ENCODE measurements at regions not wholly inside any gene's neighbourhood (a gene's known extent, or its start where the extent isn't known, plus 50 kb on each side); places are given as distances from the start of the nearest gene placed in this dataset.
"Not testable (repeated sequence)": the region's sequence is repeated elsewhere in the genome, so short reads cannot be mapped to it uniquely, and the experiment has no call there.

DNA sequence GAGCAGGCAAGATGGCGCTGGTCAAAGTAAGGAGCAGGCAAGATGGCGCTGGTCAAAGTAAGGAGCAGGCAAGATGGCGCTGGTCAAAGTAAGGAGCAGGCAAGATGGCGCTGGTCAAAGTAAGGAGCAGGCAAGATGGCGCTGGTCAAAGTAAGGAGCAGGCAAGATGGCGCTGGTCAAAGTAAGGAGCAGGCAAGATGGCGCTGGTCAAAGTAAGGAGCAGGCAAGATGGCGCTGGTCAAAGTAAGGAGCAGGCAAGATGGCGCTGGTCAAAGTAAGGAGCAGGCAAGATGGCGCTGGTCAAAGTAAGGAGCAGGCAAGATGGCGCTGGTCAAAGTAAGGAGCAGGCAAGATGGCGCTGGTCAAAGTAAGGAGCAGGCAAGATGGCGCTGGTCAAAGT is 382.7 kb downstream of the GLRX3 start:
- not testable (repeated sequence) for DNase-seq

DNA sequence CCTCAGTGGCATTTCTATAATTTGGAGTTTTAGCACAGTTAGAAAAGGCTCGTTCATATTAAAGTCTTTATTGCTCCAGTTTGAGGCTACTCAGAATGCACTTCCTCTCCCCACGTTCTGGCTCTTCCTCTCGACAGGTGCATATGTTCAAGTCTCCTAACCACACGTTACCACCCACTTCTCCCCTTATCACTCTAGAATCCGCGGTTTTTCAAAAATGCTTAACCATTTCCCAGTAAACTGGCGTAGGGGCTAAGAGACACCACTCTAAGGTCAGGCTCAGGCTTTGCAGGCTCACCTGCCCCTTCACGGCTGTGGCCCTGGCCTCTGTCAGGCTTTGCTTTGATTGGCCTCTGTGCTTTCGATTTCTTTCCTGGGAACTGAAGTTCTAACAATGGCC is 383.6 kb downstream of the GLRX3 start:
- DNase-seq: no peak

DNA sequence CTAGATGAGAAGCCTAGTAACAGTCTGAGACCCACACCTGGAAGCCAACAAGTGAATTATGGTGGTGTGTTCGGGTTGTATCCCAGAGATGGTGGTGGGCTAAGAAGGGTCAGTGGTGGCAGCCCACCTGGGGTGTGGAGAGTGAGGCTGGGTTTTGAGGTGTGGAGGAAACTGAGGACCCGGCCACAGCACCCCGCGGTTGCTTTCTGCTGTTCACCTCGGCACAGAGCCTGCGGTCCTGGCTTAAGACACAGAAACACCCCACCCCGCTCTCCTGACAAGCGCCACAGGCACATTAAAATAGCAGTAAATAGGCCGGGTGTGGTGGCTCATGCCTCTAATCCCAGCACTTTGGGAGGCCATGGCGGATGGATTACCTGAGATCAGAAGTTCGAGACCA is 395.1 kb downstream of the GLRX3 start:
- DNase-seq: no peak

DNA sequence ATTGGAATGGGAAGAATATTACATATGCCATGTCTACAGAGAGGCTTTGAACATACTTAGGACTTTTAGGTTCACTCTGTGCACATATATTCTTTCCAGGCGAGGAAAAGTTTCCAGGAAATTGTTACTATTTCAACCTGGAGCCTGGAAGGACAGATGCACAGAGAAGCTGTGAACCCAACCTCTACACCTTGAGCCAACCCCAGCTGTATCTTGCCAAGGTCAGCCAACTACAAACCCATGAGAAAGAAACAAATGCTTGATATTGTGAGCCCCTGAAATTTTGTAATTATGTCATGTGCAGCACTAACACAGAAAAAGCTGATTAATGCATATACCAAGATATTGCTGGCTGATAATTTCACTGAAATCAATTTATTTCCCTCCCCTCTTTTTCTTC is 404.9 kb downstream of the GLRX3 start:
- DNase-seq: no peak

DNA sequence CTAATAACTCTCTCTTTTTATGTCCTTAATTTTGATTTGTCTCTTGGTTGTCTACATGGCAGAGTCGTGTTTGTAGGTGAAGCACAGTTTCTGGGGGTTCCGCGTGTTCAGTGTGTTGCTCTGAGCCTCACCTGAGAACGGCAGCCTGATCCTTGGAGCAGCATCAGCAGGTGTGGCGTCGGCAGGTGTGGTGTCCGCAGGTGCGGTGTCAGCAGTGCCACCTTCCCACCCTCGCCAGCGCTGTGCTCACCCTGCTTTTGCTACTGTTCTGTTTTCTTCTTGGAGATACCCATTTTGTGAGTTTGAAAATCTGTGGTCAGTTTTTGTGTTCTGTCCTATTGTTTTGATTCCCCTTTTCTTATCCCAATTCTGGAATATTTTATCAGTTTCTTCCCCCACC is 406.6 kb downstream of the GLRX3 start:
- DNase-seq: no peak

DNA sequence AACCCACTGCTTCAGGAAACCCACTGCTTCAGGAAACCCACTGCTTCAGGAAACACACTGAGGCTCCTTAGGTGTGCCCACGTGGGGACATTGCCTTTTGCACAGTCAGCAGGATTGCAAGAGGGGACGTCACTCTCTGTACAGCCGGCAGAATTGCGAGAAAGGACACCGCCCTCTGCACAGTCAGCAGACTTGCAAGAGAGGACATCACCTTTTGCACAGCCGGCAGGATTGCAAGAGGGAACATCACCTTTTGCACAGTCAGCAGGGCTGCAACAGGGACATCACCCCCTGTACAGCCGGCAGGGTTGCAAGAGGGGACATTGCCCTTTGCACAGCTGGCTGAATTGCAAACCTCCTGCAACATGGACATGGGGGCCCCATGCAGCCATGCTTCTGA is 407.6 kb downstream of the GLRX3 start:
- DNase-seq: no peak

DNA sequence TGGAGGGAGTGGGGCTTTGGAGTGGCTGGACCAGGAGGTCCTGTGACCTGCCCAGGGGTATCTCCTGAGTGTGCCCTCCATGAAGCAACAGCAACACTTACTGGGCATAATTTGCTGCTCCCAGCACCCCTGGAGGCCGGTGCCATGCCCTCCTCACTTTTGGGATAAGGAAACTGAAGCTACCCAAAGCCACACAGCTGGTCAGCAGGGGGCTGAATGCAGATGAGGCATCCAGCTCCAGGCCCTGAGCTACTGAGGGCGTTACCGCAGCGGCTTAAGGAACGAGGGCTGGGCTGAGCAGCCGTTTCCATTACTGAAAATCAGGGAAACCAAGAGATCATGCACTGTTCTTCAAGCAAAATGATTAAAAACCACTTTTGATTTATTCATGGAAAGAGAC is 408.9 kb downstream of the GLRX3 start:
- DNase-seq: no peak

DNA sequence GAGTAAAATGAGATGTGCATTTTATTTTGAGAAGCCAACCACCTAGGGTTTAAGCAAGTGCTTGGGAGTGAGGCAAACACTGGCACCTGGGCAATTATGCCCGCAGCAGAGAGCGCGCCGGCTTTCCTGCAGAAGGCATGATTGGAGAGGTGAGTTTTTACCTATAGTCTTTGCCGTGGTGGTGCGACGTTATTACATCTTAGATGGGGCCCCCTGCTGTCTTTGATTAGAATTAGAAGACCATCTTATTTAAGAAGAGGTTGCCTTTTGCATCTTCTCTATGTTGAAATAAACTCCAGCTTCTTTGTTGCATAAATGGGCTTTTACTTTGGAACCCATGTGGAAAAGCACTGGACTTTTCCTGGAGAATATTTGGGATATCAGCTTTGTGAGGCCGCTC is 409.5 kb downstream of the GLRX3 start:
- DNase-seq: no peak

DNA sequence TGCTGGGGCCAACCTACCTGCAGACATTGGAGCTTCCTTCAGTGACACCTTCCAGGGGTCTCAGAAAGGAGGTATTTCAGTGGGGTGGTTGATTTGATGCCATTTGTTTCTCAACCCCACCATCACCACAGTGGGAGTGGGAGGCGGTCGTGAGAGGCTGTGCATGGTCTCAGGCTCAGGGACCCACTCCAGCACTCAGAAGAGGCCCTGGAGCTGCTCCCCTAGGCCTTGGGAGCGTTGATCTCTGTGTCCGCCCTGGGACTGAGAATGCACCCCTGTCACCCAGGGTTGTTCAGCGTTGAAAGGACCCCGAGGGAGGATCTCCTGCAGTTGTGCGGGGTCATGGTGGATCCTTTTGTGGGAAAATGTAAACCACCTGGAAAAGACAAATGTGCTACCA is 410.6 kb downstream of the GLRX3 start:
- DNase-seq: no peak

DNA sequence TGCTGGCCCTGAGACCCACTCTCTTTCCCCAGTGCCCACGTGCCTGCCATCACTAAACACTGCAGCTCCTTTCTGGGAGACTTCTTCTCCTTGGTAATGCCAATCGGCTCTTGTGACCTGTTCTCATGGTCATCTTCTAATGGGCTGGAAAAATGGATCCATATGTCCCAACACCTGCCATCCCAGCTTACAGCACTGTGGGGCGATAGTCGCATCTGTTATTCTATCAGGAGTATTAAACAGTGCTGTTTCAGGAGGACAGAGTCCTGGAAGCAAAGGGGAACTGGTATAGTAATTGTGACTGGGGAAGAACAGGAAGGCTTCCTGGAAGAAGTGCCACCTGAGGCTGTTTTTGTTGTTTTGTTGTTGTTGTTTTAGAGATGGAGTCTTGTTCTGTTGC is 411.2 kb downstream of the GLRX3 start:
- no peak for DNase-seq

DNA sequence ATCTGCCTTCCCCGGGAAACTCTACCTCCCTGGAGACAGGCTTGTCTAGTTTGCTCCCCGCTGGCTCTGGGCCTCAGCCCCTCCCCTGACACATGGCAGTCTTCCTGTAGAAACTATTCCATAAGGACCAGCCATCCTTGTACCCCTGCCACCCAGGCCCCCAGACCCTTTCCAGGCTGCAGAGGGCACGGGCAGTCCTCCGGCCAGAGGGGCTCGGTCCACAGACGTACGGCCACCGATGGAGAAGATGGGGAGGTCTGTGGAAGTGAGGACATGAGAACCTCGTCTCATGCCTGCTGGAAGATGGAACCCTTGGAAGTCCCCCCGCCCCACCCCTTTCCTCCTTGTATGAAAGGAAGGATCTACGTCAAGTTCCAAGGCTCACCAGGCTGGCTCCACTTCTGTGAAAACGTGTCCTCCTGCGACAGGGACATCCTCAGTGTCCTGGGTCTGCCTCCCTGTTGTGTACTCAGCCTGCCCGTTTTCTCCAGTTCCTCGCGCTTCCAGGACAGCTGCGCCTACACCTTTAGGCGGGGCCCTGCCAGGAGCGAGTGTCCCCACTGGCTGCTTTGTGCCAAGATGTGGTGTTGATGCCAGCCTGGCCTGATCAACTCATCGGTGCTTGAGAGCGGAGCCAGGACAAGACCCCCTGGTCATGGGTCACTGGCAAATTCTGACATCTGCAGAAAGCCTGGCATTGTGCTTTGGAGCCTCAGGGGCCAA is 414.9 kb downstream of the GLRX3 start:
- no peak for DNase-seq

DNA sequence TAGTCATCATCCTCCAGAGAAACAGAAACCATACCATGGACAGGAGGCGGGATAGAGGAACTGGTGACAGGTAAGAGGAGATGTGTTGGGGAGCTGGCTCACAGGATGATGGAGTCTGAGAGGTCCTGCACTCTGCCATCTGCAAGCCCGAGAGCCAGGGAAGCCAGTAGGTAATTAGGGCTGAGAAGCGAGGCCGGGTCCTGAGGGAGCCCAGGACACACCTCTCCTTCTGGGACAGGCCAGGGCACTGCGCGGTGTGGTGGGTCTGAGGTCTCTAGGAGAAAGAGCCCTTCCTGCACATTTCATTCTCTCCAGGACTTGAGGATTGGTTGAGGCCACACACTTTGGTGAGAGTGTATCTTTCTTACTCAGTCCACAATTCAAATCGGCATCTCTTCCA is 415.5 kb downstream of the GLRX3 start:
- no peak for DNase-seq

DNA sequence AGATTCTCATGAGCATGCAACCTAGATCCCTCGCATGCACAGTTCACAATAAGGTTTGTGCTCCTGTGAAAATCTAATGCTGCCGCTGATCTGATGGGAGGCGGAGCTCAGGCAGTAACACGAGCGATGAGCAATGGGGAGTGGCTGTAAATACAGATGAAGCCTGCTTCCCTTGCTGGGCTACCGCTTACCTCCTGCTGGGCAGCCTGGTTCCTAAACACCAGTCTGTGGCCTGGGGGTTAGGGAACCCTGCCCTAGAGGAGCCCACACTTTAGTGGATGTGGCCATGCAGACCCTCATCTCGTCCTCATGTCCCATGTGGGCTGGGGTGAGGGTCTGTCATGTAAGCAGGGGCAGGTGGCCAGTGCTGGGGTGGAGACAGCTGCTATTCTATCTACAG is 417.6 kb downstream of the GLRX3 start:
- DNase-seq: no peak

DNA sequence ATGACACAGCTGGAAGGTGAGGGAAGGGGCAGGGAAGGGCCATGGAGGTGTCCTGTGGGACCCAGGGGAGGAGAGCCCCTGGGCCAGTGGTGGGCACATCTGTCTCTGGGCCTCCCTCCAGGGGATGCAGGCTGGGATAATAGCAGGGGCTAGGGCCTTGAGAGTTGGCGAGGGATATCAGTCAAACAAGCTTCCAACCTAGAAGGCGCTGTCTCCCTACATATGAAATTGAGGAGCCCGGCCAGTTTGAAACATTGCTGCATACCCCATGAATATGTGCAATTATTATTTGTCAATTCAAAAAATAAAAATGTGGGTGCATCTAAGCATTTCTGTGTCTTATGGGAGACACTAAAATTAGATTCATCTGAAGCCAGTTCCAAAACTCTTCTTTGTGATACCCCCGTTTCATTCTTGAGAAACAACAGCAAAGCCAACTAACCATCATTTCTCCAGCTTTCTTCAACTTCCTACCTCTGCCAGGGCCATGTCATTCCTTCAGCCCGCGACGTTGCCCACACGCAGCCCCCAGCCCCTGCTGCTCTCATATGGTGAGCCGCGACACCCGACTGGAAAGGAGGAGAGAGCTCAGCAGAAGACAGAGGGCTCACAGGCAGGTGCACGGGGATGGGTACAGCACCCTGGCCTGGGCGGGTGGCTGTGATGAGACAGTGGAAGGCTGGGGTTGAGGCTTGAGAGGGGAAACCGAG is 418.7 kb downstream of the GLRX3 start:
- no peak for DNase-seq

DNA sequence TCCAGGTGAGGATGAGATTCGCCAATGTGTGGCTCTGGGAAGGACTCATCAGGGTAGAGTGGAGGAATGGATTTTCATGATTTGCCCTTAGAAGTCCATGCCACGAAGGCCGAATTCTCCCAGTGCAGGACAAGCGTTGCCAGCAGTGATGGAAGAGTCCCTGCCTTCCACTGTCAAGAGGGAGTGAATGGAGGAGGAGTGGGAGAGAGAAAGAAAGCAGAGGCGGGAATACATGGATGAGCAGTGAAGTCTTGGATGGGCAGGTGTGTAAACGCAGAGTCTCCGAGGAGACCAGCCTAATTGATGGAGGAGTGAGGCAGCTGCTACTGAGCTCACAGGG is 419.2 kb downstream of the GLRX3 start:
- DNase-seq: no peak

DNA sequence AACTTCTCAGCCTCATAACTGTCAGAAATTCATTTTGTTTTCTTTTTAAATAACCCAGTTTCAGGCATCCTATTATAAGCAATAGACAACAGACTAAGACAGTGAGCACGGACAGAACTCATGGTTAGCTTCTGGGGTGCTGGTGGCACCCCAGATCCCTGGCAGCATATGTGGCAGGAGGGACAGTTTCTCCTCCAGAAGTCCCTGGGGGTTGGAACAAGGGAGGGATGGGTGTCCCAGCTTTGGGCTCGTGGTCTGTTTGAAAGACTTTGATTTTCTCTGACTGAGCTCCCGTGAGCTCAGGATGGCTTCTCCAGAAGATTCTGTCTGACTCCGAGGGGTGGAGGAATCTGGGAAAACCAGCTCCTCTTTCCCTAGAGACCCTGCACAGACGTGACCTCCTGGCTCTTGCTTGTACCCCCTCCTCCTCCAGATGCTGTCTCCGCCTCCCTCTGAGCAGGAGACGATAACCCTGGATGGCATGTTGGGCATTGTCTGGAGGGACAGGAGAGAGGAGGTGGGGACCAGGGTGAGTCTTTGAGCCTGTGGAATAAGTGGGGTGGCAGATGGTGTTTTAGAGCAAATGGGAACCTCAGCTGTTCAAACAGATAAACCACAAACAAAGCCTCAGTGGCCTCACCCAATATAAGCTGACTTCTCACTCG is 421.1 kb downstream of the GLRX3 start:
- no peak for DNase-seq

DNA sequence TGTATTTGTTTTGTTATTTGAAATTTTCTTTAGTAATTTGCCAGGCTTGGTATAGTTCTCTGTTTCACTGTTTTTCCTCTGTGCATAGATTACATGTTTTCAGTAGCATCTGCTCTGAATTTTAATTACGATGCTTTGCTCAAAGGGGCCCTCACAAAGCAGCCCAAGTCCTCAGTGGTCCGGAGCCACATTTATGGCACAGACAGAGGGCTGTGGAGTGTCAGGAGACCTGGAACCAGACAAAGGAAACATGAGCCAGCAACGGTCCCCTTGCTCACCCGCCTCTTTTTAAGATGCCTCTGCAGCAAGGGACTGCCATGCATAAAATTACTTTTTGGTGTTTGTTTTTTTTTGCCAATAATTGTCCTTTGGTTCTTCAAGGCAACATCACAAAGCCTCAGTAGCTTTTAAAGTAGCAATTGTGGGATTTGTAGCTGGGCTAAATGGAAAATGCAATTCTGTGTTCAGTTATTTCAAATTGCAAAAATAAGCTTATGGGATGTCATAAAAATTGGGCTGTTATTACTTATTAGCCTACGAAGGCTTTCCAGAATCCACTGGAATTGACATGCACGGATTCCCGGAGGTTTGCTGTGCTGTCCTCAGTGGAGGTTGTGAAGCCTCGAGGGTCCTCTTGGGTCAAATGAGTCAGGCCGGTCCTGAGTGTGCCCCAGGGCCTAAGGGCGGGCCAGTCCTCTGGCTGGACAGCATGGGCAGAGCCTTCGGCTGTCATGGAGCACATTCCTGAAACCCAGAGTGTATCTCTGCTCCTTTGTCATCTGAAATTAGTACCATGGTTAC is 422.8 kb downstream of the GLRX3 start:
- DNase-seq: no peak

DNA sequence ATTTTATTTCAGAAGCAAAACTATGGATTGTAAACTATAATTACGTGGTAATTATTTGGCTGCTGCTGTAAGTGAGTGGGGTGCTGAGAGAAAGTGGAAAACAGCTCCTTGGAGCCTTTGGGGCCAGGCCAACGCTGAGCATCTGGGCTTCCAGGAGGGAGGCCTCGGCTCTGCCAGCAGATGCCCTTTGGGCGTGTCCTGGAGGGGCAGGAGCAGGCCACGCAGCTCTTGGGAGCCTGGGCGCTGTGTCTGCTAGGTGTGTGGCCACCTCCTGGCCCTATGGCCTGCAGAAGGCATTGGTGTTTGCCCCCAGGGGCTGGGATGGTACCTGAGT is 423.3 kb downstream of the GLRX3 start:
- no peak for DNase-seq

DNA sequence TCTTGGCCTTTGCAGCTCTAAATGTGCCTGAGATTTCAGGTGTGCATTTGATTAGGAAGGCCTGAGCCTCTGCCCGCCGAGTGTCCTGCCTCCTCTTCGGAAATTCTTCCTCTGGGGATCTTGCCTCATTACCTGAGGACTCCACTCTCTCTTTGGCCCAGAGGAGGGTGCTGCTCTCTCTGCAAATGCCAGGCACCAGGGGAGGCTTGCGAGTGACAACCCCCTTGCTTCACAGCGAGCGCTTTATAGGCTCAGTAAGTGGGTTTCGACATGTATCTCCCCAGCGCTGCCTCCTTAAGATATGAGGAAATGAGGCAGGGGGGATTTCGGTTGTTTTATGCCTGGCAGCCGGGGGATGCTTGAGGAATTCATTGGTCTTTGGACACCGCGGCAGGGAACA is 423.9 kb downstream of the GLRX3 start:
- DNase-seq: no peak

DNA sequence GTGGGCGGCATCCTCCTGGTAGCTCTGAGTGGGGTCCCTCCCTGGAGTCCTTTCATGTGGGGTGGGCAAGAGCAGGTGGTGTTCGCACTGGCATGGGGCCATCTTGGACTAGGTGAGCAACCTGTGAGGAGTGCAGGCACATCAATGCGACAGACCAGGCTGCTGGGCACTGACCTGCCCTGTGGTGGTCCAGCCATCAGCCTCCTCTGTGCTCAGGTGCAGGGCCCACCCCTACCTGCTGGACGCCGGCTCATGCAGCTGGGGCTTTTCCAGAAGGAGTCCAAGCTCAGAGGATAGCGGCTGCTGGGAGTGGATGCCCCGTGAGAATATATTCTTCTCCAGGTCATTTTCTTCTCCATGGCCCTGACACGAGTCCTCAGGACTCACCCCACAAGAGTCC is 424.4 kb downstream of the GLRX3 start:
- DNase-seq: no peak

DNA sequence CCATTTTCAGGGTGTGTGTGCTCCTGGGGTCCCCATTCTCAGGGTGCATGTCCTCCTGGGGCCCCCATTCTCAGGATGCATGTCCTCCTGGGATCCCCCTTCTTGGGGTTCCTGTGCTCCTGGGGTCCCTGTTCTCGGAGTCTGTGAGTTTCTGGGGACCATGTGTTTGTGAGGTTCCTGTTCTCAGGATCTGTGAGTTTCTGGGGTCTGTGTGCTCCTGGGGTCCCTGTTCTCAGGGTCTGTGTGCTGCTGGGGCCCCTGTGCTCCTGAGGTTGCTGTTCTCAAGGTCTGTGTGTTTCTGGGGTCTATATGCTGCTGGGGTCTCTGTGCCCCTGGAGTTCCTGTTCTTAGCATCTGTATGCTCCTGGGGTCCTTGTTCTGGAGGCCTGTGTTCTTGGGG is 425.5 kb downstream of the GLRX3 start:
- no peak for DNase-seq

DNA sequence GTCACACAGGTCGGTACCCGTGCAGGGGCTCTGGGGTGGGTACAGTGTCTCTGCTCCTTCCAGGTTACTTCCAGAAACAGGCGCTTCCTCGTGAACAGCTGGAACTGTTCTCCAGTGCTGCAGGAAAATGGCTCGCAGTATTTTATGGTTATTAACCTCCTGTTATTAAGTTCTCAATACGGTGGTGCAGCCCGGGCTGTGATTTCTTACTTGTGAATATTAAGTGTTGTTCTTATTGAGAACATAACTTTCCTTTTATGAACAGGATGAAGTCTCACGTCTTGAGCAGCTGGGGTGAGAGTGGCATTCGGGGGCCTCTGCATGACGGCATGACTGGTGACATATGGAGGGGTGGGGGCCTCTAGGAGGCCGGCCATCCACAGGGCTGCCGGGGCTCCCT is 430.8 kb downstream of the GLRX3 start:
- no peak for DNase-seq

DNA sequence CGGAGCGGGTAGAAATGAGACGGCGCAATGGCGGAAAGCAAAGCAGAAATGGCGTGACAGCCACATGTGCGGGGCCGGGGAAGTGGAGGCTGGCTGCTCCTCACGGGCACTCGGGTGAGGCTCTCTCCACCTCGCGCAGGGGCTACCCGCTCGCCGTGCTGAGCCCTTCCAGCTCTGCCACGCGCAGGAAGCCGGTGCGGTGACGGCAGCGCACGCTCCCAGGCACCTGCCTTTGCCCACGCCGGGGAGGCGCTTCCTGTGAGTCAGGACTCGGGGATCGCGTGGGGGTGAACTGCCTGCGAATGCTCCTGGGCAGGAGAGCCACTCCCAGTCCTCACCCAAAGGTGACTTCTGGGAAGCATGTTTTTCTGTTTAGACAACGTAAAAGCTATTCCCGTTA is 431.2 kb downstream of the GLRX3 start:
- no peak for DNase-seq

DNA sequence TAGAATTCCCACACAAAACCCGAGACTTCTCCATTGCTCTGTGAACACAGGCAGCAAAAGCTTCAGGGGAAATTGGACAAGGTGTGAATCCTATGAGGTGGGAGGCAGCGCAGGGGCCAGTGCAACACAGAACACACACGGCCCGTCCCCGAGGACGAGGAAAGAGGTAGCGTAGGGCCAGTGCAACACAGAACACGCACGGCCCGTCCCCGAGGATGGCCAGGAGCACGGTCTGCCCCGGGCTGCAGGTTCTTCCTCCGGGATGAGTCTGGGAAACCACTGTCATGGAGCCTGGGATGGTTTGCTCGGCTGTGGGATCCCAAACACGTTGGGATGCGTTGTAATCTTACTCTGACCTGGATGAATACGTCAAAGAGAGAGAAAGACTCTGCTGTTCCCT is 432.1 kb downstream of the GLRX3 start:
- DNase-seq: no peak
